GM18520 (cell line): ENCODE measurements at regions not wholly inside any gene's neighbourhood (a gene's known extent, or its start where the extent isn't known, plus 50 kb on each side); places are given as distances from the start of the nearest gene placed in this dataset.

Experiments used
- ATAC-seq: cut with Tn5 transposase; IDR thresholded peaks from one replicate; pipeline ENCODE4 v1.9.1; 2021; ENCODE audit not compliant: unreplicated experiment

GRCh38 chrX:110430293-110431076 is 71.8 kb downstream of the RTL9 start:
- no peak for ATAC-seq

GRCh38 chrX:110432091-110432905 is 73.7 kb downstream of the RTL9 start:
- ATAC-seq, result no peak

DNA sequence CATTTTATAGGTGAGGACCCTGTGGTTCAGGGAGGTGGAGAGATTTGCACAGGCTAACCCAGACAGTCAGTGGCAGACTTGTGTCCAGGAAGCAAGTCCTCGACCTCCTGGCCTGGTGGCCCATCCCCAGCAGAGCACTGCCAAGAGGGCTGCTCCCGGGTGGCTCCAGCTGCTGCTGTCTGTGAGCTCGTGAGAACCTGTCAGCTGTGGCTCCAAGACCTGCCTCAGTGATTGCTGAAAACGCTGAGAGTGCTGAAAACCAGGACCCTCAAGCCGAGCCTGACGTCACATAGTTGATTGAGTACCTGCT is 74.2 kb downstream of the RTL9 start:
- no peak for ATAC-seq

GRCh38 chrX:110435196-110435595 is 76.5 kb downstream of the RTL9 start:
- ATAC-seq, result no peak

GRCh38 chrX:110436523-110436922 is 77.9 kb downstream of the RTL9 start:
- no peak for ATAC-seq

- ATAC-seq, result no peak
These were observed 79.0 kb downstream of the RTL9 start for GRCh38 chrX:110437686-110438085.

DNA sequence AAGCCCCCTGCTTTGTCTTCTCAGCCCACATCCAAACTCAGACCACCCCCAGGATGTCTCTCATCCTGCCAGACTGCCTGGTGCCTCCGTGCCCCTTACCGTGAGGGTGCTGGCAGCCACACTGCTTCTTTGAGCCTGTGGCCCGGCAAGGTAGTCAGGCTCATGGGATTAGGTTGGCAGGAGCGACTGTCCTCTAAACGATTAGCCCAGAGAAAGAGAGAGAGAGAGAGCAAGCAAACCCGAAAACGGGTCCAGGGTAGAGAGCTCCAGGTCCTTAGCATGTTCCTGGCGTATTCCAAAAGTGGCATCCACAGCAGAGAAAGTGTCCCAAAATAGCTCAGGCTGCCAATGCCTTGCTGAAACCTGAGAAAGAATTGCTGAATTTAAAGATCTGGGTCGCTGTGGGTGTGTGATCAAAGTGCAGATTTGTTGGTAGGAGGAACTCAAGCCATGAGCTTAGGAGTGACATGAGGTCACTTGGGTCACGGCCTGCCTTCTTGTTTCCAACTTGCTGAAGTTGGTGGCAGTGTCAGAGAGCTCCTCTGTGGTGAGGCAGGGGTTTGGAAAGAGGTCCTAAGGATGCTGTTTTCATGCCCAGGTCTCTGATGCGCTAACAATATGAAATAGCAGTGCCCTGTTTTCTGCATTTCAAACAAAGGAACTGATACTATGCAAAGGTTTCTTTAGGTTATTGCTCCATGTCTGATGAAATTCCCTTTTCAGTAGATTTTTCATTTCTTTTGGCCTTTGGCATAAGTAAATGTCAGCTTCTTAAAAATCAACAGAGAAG is 81.6 kb downstream of the RTL9 start:
- ATAC-seq, result no peak

DNA sequence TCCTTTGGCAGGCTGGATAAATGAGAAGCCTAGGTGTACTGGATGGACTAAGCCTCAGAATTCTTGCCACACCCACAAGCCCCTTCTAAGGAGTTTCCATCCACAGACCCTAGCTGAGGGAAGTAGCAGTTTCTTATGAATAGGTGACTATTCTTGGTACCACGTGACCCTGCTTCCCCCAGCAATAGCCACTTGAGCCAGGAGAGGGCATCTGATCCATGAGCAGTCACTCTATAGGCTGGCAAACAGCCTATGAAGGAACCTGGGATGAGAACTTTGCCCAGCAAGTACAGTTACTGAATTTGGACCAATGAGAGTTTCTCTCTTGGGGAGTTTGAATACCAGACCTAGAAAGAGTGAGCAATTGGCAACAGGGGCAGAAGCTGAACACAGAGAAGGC is 84.0 kb downstream of the RTL9 start:
- ATAC-seq, result peak; percentile 52

DNA sequence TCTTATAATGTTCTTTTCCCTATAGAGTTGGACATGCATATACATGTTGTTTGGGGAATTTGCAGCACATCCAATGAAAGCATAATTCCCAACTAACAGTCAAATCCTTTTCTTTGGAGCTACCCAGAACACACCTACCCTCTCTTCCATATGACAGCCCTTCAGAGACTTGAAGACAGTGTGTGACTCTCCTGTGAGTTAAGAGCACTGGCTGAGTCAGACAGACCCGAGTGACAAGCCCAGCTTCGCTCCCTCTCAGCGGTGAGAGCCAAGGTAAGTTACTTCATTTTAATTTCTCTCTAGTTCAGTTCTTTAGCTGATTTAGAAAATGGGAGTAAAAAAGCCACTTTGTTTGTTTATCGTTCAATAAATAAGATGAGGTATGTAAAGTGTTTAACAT is 86.3 kb downstream of the RTL9 start:
- ATAC-seq, result no peak

DNA sequence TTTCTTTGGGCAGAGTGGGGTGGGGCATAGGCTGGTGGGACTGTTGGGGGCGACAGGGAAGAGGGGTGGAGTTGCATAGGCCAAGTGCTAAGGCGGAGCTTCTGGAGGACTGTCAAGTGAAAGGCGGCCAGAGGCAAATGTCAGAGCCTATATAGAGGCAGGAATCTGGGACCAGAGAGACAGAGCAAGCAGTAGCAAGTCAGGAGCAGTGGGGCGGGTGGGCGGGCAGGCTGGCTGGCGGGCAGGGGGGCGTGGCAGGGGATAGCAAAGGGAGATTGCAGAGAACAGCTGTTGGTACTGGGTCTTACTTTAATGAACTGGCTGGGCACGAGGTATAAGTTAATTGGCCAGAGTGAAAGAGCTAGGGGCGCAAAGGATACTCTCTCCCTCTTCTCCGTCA is 89.8 kb downstream of the RTL9 start:
- ATAC-seq, result no peak

- no peak for ATAC-seq
These were observed 90.7 kb downstream of the RTL9 start for GRCh38 chrX:110449312-110449711.

DNA sequence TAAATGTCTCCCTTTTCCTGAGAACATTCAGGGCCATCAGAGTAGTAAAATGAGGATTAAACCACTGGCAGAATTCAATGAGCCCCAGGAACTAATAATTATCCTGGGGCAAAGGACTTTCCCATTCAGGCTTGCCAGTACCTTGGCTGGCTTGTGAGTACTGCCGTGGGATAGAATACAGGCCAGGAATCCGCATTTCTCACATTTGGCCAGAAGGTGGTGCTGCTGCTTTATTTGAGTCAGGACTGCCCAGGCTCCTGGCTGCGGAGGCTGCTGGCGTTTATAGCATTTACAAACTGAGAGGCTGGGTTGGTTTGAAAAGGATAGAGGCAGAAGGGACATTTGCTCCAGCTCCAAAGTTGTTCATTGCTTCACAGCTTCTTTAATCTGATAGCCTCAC is 91.4 kb downstream of the RTL9 start:
- ATAC-seq, result no peak

DNA sequence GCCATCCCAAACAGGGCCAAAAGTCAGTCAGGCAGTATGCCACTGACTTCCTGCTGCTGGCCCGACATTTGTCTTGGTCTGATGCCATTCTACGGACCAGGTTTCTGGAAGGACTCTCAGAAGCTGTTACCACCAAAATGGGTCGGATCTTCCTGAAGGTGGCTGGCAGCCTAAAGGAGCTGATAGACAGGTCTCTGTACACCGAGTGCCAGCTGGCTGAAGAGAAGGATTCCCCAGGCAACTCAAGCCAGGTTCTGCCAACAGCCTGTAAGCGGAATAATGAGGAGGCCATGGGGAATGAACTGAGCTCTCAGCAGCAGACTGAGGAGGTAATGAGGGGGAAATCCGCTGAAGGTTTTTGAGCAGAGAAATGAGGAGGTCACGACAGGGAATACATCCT is 95.7 kb downstream of the RTL9 start:
- no peak for ATAC-seq

DNA sequence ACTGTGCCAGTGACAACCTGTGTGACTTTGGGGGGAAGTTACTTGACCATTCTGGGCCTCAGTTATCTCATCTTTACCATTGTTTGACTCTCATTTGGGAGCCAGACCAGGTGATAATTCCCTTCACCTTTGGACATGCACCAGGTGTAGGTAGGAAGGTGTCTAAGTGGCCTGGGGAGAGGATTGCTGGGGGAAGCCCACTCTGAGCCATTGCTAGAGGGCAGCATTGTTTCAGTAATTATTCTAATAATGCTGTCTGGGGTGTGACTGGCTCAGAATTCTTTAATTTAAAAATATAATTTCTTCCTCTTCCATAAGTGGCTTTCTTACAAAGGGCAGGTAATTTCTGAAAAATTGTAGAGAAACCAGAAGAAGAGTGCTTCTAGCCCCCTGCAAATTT is 104.3 kb downstream of the RTL9 start:
- ATAC-seq, result no peak

DNA sequence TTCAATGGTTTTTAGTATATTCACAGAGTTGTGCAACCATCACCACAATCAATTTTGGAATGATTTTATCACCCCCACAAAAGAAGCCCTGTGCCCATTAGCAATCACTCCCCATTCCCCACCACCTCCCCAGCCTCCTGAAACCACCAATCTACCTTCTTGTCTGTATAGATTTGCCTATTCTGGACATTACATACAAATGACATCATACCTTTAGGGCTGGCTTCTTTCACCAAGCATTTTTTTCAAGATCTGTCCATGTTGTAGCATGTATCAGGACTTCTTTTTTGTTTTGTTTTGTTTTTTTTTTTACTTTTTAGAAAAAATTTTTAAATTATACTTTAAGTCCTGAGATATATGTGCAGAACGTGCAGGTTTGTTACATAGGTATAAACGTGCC is 108.1 kb downstream of the RTL9 start:
- ATAC-seq, result no peak

DNA sequence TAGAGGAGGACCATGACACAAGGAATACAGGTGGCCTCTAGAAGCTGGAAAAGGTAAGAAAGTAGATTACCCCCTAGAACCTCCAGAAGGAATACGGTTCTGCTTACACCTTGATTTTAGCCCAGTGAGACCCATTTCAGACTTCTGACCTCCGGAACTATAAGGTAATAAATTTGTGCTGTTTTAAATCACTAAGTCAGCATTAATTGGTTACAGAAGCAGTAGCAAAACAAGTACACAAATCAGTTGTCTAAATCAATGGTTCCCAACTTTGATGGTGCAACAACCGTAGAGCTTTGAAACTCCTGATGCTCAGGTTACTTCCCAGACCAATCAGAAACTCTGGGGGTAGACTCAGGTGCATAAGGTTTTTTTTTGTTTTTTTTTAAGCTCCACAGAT is 113.6 kb downstream of the RTL9 start:
- ATAC-seq, result no peak

- ATAC-seq, result no peak
These were observed 119.1 kb downstream of the RTL9 start for GRCh38 chrX:110477593-110478228.

DNA sequence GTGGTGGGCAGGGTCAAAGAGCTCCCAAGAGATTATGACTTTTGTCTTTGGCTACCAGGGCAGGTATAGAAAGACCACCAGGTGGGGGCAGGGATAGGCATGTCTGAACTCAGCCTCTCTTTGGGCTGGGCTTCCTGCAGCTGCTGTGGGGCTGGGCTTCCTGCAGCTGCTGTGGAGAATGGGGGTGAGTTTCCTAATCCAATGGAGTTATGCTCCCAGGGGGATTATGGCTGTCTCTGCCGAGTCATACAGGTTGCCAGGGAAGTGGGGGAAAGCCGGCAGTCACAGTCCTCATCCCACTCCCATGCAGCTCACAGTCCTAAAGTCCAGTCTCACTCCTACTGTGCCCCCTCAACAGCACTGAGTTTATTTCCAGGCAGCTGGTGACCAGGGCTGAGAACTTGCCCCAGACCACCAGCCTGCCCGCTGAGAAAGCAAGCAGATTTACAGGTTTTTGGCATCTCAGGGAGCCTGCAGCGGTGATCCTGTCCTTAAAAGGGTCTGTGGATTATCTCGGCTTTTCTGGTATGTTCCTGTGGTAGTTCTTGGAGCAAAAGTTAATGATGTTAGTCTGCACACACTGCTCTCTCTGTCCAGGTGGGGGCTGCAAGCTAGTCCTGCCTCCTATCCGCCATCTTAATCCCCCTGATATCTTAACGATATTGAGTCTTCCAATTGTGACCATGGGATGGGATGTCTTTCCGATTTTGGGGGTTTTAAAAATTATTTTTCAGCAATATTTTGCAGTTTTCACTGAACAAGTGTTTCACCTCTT is 133.4 kb downstream of the RTL9 start:
- ATAC-seq, result no peak

DNA sequence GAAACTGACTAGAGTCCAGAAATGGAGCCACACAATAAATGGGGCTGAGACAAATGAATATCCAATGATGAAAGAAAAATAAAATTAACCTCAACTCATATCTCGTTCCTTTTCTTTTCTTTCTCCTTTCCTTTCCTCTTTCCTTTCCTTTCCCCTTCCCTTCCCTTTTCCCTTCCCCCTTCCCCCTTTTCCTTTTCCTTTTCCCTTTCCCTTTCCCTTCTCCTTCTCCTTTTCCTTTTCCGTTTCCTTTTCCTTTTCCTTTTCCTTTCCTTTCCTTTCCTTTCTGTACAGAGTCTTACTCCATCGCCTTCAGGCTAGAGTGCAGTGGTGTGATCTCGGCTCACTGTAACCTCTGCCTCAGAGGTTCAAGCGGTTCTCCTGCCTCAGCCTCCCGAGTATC is 146.3 kb downstream of the RTL9 start:
- ATAC-seq, result no peak

- ATAC-seq, result no peak
These were observed 151.3 kb downstream of the RTL9 start for GRCh38 chrX:110509755-110510532.
